H9 (cell line): ENCODE measurements at regions not wholly inside any gene's neighbourhood (a gene's known extent, or its start where the extent isn't known, plus 50 kb on each side); places are given as distances from the start of the nearest gene placed in this dataset.

Experiments
- DNase-seq: peaks from one replicate; pipeline ENCODE4 v3.0.0-alpha.2; 2017
- H2AFZ ChIP-seq: one replicate; pipeline ENCODE4 v1.6.1; 2013; ENCODE audit warnings: mild to moderate bottlenecking, low read length, control low read depth, moderate library complexity
- H2AK5ac ChIP-seq: 2 replicates; pipeline ENCODE4 v1.6.1; 2013; ENCODE audit warnings: low read length, control low read depth, mixed read lengths; ENCODE audit not compliant: insufficient read length
- H2BK120ac ChIP-seq: one replicate; pipeline ENCODE4 v1.6.1; 2013; ENCODE audit warnings: low read depth, mild to moderate bottlenecking, low read length, control low read depth, inconsistent platforms; ENCODE audit not compliant: poor library complexity, severe bottlenecking
- H2BK12ac ChIP-seq: 2 replicates; pipeline ENCODE4 v1.6.1; 2013; ENCODE audit warnings: low read length, control low read depth, mixed read lengths, low read depth; ENCODE audit not compliant: insufficient read length
- H2BK15ac ChIP-seq: 2 replicates; pipeline ENCODE4 v1.6.1; 2013; ENCODE audit warnings: low read depth, low read length, control low read depth
- H2BK20ac ChIP-seq: one replicate; pipeline ENCODE4 v1.6.1; 2013; ENCODE audit warnings: low read depth, mild to moderate bottlenecking, low read length, control low read depth, inconsistent platforms; ENCODE audit not compliant: poor library complexity, severe bottlenecking
- H2BK5ac ChIP-seq: 2 replicates; pipeline ENCODE4 v1.6.1; 2013; ENCODE audit warnings: low read length, control low read depth, mixed read lengths; ENCODE audit not compliant: insufficient read length
- H3K14ac ChIP-seq: 2 replicates; pipeline ENCODE4 v1.6.1; 2013; ENCODE audit warnings: low read length, control low read depth; ENCODE audit not compliant: insufficient read depth
- H3K18ac ChIP-seq: 2 replicates; pipeline ENCODE4 v1.6.1; 2013; ENCODE audit warnings: low read depth, mild to moderate bottlenecking, mixed read lengths, low read length, control low read depth; ENCODE audit not compliant: insufficient read length
- H3K23ac ChIP-seq: 2 replicates; pipeline ENCODE4 v1.6.1; 2013; ENCODE audit warnings: low read length, control low read depth, mixed read lengths, low read depth; ENCODE audit not compliant: insufficient read length
- H3K23me2 ChIP-seq: 2 replicates; pipeline ENCODE4 v1.6.1; 2013; ENCODE audit warnings: low read depth, mild to moderate bottlenecking, mixed read lengths, low read length, control low read depth; ENCODE audit not compliant: insufficient read length, poor library complexity, severe bottlenecking
- H3K27ac ChIP-seq: 2 replicates; pipeline ENCODE4 v1.5.1; 2013; ENCODE audit warnings: low read length, control low read depth, mixed read lengths, low read depth; ENCODE audit not compliant: insufficient read length
- H3K27me3 ChIP-seq: 2 replicates; pipeline ENCODE4 v1.6.1; 2013; ENCODE audit warnings: low read length, control low read depth, inconsistent platforms; ENCODE audit not compliant: insufficient read depth
- H3K4ac ChIP-seq: 2 replicates; pipeline ENCODE4 v1.6.1; 2013; ENCODE audit warnings: low read depth, mild to moderate bottlenecking, control low read depth, inconsistent platforms, low read length, moderate library complexity
- H3K4me1 ChIP-seq: 2 replicates; pipeline ENCODE4 v1.6.1; 2013; ENCODE audit warnings: low read length, control low read depth, inconsistent platforms; ENCODE audit not compliant: insufficient read depth
- H3K4me2 ChIP-seq: 2 replicates; pipeline ENCODE4 v1.6.1; 2013; ENCODE audit warnings: low read length, control low read depth, mixed read lengths; ENCODE audit not compliant: insufficient read length, insufficient read depth
- H3K56ac ChIP-seq: 2 replicates; pipeline ENCODE4 v1.6.1; 2013; ENCODE audit warnings: low read depth, mild to moderate bottlenecking, mixed read lengths, low read length, control low read depth; ENCODE audit not compliant: insufficient read length
- H3K79me1 ChIP-seq: 2 replicates; pipeline ENCODE4 v1.6.1; 2013; ENCODE audit warnings: low read depth, mild to moderate bottlenecking, moderate library complexity, low read length, control low read depth, inconsistent platforms; ENCODE audit not compliant: insufficient read depth, poor library complexity, severe bottlenecking
- H3K79me2 ChIP-seq: 2 replicates; pipeline ENCODE4 v1.6.1; 2013; ENCODE audit warnings: low read length, control low read depth, inconsistent platforms; ENCODE audit not compliant: insufficient read depth
- H3K9ac ChIP-seq: 2 replicates; pipeline ENCODE4 v1.6.1; 2013; ENCODE audit warnings: low read length, control low read depth, mixed read lengths; ENCODE audit not compliant: insufficient read length; ENCODE audit errors: extremely low read depth
- H3K9me3 ChIP-seq: one replicate; pipeline ENCODE4 v1.6.1; 2013; ENCODE audit warnings: low read depth, low read length, inconsistent platforms; ENCODE audit not compliant: control insufficient read depth
- H3T11ph ChIP-seq: one replicate; pipeline ENCODE4 v1.6.1; 2013; ENCODE audit warnings: mild to moderate bottlenecking, low read length, control low read depth, inconsistent platforms
- H4K20me1 ChIP-seq: one replicate; pipeline ENCODE4 v1.6.1; 2013; ENCODE audit not compliant: control insufficient read depth, insufficient read length, insufficient read depth
- H4K5ac ChIP-seq: 2 replicates; pipeline ENCODE4 v1.6.1; 2013; ENCODE audit warnings: low read depth, mild to moderate bottlenecking, mixed read lengths, low read length, control low read depth; ENCODE audit not compliant: insufficient read length
- H4K8ac ChIP-seq: replicated peaks from 2 replicates; pipeline ENCODE4 v1.6.1; 2013; ENCODE audit warnings: low read length, control low read depth, mixed read lengths, low read depth; ENCODE audit not compliant: insufficient read length
- H4K91ac ChIP-seq: 2 replicates; pipeline ENCODE4 v1.6.1; 2013; ENCODE audit warnings: low read depth, mild to moderate bottlenecking, moderate library complexity, mixed read lengths, low read length, control low read depth; ENCODE audit not compliant: insufficient read length
- H3K27ac Mint-ChIP-seq, 3 experiments: 2 replicates in 2 of 3; 3 replicates in 1 of 3; pipeline ENCODE4 v1.8.0; 2020 to 2021; ENCODE audit warnings: mixed read lengths in 3 of 3, mild to moderate bottlenecking in 1 of 3, moderate library complexity in 1 of 3
- H3K27me3 Mint-ChIP-seq: 2 replicates; pipeline ENCODE4 v1.8.0; 2021; ENCODE audit warnings: low read depth, mild to moderate bottlenecking, moderate library complexity, mixed read lengths
- H3K36me3 Mint-ChIP-seq, 3 experiments: 2 replicates in 2 of 3; 3 replicates in 1 of 3; pipeline ENCODE4 v1.8.0; 2020 to 2021; ENCODE audit warnings: low read depth in 3 of 3, mixed read lengths in 3 of 3; ENCODE audit not compliant: insufficient read depth in 1 of 3
- H3K4me1 Mint-ChIP-seq, 2 experiments: 2 replicates each; pipeline ENCODE4 v1.8.0; 2020; ENCODE audit warnings: mixed read lengths in 2 of 2
- H3K4me3 Mint-ChIP-seq, 2 experiments: 2 replicates in 1 of 2; 3 replicates in 1 of 2; pipeline ENCODE4 v1.8.0; 2020 to 2021; ENCODE audit warnings: mild to moderate bottlenecking in 2 of 2, mixed read lengths in 2 of 2, moderate library complexity in 1 of 2
- H3K9me3 Mint-ChIP-seq, 2 experiments: 2 replicates in 1 of 2; 3 replicates in 1 of 2; pipeline ENCODE4 v1.8.0; 2020; ENCODE audit warnings: mild to moderate bottlenecking in 2 of 2, mixed read lengths in 2 of 2, moderate library complexity in 1 of 2
- CTCF ChIP-seq: fragments of 200-600 bp; sonication (generic); conservative IDR thresholded peaks from 3 replicates; pipeline ENCODE4 v1.8.0; 2021; ENCODE audit warnings: antibody characterized with exemption, mild to moderate bottlenecking
- WGBS: extraction: QIAGEN DNeasy Blood & Tissue Kit; methylation state at CpG from one replicate; pipeline ENCODE4 v1.1.7; 2013; ENCODE audit warnings: missing lambda C conversion rate, low lambda C conversion rate, mixed read lengths; ENCODE audit not compliant: insufficient read length; ENCODE audit errors: extremely low coverage; 5-methylcytosine and 5-hydroxymethylcytosine counted together

- Histone ChIP-seq H3T11ph (no peak overlapping the region), H2BK12ac (no peak overlapping the region), H3K4ac (no peak overlapping the region), H2BK120ac (no peak overlapping the region), H2AFZ (no peak overlapping the region), H4K91ac (no peak overlapping the region), H3K4me2 (no peak overlapping the region), H4K5ac (no peak overlapping the region), H3K9ac (no peak overlapping the region), H3K79me1 (no peaks in the 10 kb centered on the region), H4K20me1 (no peaks in the 10 kb centered on the region), H3K56ac (no peak overlapping the region), H4K8ac (no peak overlapping the region), H3K9me3 (no peaks in the 10 kb centered on the region), H3K23me2 (no peaks in the 10 kb centered on the region), H3K14ac (no peak overlapping the region), H3K23ac (no peak overlapping the region), H2BK15ac (no peak overlapping the region), H3K27ac (no peak overlapping the region), H2BK20ac (no peak overlapping the region), H3K18ac (no peak overlapping the region), H3K27me3 (no peaks in the 10 kb centered on the region), H2BK5ac (no peak overlapping the region), H2AK5ac (no peak overlapping the region), H3K79me2 (no peaks in the 10 kb centered on the region), H3K4me1 (peaks cover 4% of the 10 kb centered on the region)
- Mint-ChIP-seq H3K9me3 (no peaks in the 10 kb centered on the region; a peak in 2 of 5 replicates), H3K4me1 (peaks cover 52 to 58% of the 10 kb centered on the region in 2 experiments), H3K4me3 (no peak overlapping the region), H3K36me3 (no peaks in the 10 kb centered on the region; a peak in 1 of 7 replicates), H3K27ac (no peak overlapping the region), H3K27me3 (peaks cover 15% of the 10 kb centered on the region)
- no CpG with 5 or more reads among the region's 3 CpGs for WGBS
- no peak for TF ChIP-seq CTCF
- DNase-seq: no peak
These were observed 297.5 kb upstream of the IRX3 start for GRCh38 chr16:54584121-54584520.
